A549 (cell line): ENCODE measurements at regions not wholly inside any gene's neighbourhood (a gene's known extent, or its start where the extent isn't known, plus 50 kb on each side); places are given as distances from the start of the nearest gene placed in this dataset.

ENCODE experiments used
- ATAC-seq, 2 experiments: fragments of 200-7000 bp in 1 of 2; fragments of >200 bp in 1 of 2; cut with Nextera tagmentation in 1 of 2; cut with Tn5 transposase in 1 of 2; 3 replicates each; pipeline versions ENCODE4 v1.8.0 to v1.9.1; 2018 to 2020; ENCODE audit warnings: mild to moderate bottlenecking in 1 of 2, moderate library complexity in 1 of 2
- CTCF ChIA-PET: fragments of 300-600 bp; sonication (Branson Sonifier 250); formaldehyde crosslinking; extraction: SDS; loops from one replicate; lab custom pipeline; 2021; ENCODE audit warnings: antibody characterized with exemption, inconsistent platforms; lab: Yijun Ruan, JAX
- POLR2A ChIA-PET: fragments of 350-600 bp; formaldehyde crosslinking; extraction: SDS; loops from one replicate; lab custom pipeline; 2021; ENCODE audit warnings: antibody characterized with exemption, inconsistent platforms; lab: Yijun Ruan, JAX
- DNase-seq, 2 experiments: peaks; one replicate each; pipeline versions ENCODE4 v3.0.0 to v3.0.0-alpha.2; 2011 to 2016; ENCODE audit warnings: low read depth in 1 of 2, low spot score in 1 of 2
- FAIRE-seq: peaks from 2 replicates; lab custom pipeline; 2011; peaks lifted over from hg19 to GRCh38; lab: Jason Lieb, UNC
- H3K27ac ChIP-seq, 2 experiments: fragments of >200 bp; sonication (Bioruptor Twin); formaldehyde crosslinking; 3 replicates each; pipeline ENCODE4 v1.5.1; 2016 to 2017
- H3K4me1 ChIP-seq: fragments of >200 bp; sonication (Bioruptor Twin); formaldehyde crosslinking; 3 replicates; pipeline ENCODE4 v1.6.1; 2016
- H3K4me2 ChIP-seq: fragments of >200 bp; sonication (Bioruptor Twin); formaldehyde crosslinking; 3 replicates; pipeline ENCODE4 v1.6.1; 2016
- H3K4me3 ChIP-seq: fragments of >200 bp; sonication (Bioruptor Twin); formaldehyde crosslinking; 3 replicates; pipeline ENCODE4 v1.5.1; 2016
- H3K9me3 ChIP-seq: fragments of >200 bp; sonication (Bioruptor Twin); formaldehyde crosslinking; 3 replicates; pipeline ENCODE4 v1.6.1; 2016
- BHLHE40 ChIP-seq: IDR thresholded peaks from 2 replicates; pipeline ENCODE4 v1.6.1; 2012; ENCODE audit warnings: low read depth, low read length, inconsistent platforms
- CBX2 ChIP-seq: fragments of 200-600 bp; sonication (generic); IDR thresholded peaks from 2 replicates; pipeline ENCODE4 v1.6.1; 2016; ENCODE audit warnings: low read depth, mild to moderate bottlenecking, borderline replicate concordance
- EHF ChIP-seq: fragments of 250-450 bp; sonication (Bioruptor Pico); IDR thresholded peaks from 2 replicates; pipeline ENCODE4 v1.5.0; 2020; ENCODE audit warnings: mild to moderate bottlenecking
- ELK1 ChIP-seq: fragments of 150-350 bp; IDR thresholded peaks from 2 replicates; pipeline ENCODE4 v1.6.1; 2014; ENCODE audit warnings: low read depth, mild to moderate bottlenecking, low read length
- HMGXB4 ChIP-seq: fragments of 250-450 bp; sonication (Bioruptor Pico); IDR thresholded peaks from 2 replicates; pipeline ENCODE4 v1.5.0; 2021; ENCODE audit warnings: mild to moderate bottlenecking, moderate library complexity, borderline replicate concordance
- HOXB13 ChIP-seq: fragments of 250-450 bp; sonication (Bioruptor Pico); IDR thresholded peaks from 2 replicates; pipeline ENCODE4 v1.5.0; 2020; ENCODE audit warnings: low read depth, mild to moderate bottlenecking, moderate library complexity
- HOXB5 ChIP-seq: fragments of 250-450 bp; sonication (Bioruptor Pico); IDR thresholded peaks from 2 replicates; pipeline ENCODE4 v1.5.0; 2020; ENCODE audit warnings: mild to moderate bottlenecking, moderate library complexity
- JUN ChIP-seq, 2 experiments: fragments of >200 bp; sonication (Bioruptor Twin); formaldehyde crosslinking; IDR thresholded peaks; 2 replicates in 1 of 2; 3 replicates in 1 of 2; pipeline ENCODE4 v1.6.1; 2016 to 2017
- JUNB ChIP-seq: fragments of >200 bp; sonication (Bioruptor Twin); formaldehyde crosslinking; IDR thresholded peaks from 2 replicates; pipeline ENCODE4 v1.6.1; 2016
- KDM1A ChIP-seq: fragments of 200-600 bp; sonication (generic); IDR thresholded peaks from 2 replicates; pipeline ENCODE4 v1.6.1; 2016; ENCODE audit warnings: low read depth, mild to moderate bottlenecking
- MAFK ChIP-seq: fragments of 450-650 bp; IDR thresholded peaks from 2 replicates; pipeline ENCODE4 v1.6.1; 2014; ENCODE audit not compliant: partially characterized antibody
- MYC ChIP-seq: IDR thresholded peaks from 2 replicates; pipeline ENCODE4 v1.6.1; 2012; ENCODE audit warnings: mild to moderate bottlenecking, inconsistent platforms, low read length, improper control_type of control experiment, borderline replicate concordance
- NPAS2 ChIP-seq: fragments of 250-450 bp; sonication (Bioruptor Pico); IDR thresholded peaks from 2 replicates; pipeline ENCODE4 v1.8.0; 2022; ENCODE audit warnings: mild to moderate bottlenecking, moderate library complexity, borderline replicate concordance
- POLR2AphosphoS2 ChIP-seq: conservative IDR thresholded peaks from 2 replicates; pipeline ENCODE4 v1.6.1; 2012; ENCODE audit warnings: low read length, improper control_type of control experiment, inconsistent platforms
- RARB ChIP-seq: fragments of 250-450 bp; sonication (Bioruptor Pico); IDR thresholded peaks from 2 replicates; pipeline ENCODE4 v1.8.0; 2021; ENCODE audit warnings: mild to moderate bottlenecking, moderate library complexity
- RFX5 ChIP-seq: fragments of 450-650 bp; IDR thresholded peaks from 2 replicates; pipeline ENCODE4 v1.7.1; 2014; ENCODE audit warnings: antibody characterized with exemption, mild to moderate bottlenecking, moderate library complexity
- TFCP2L1 ChIP-seq: fragments of 250-450 bp; sonication (Bioruptor Pico); IDR thresholded peaks from 2 replicates; pipeline ENCODE4 v1.5.0; 2021; ENCODE audit warnings: mild to moderate bottlenecking
- ZC3H11A ChIP-seq: fragments of 450-650 bp; IDR thresholded peaks from 2 replicates; pipeline ENCODE4 v1.6.1; 2014; ENCODE audit warnings: antibody characterized with exemption, mild to moderate bottlenecking
- WGBS: methylation state at CpG from one replicate; pipeline ENCODE4 v1.1.6; 2017; ENCODE audit errors: missing lambda C conversion rate; 5-methylcytosine and 5-hydroxymethylcytosine counted together
- TF ChIP-seq, protein P1 (sequence below): fragments of 250-450 bp; sonication (Bioruptor Pico); IDR thresholded peaks from 2 replicates; pipeline ENCODE4 v1.5.0; 2020; ENCODE audit warnings: low read depth, mild to moderate bottlenecking, moderate library complexity
- TF ChIP-seq, protein P2 (sequence below): IDR thresholded peaks from 2 replicates; pipeline ENCODE4 v1.6.1; 2012
- TF ChIP-seq, protein P3 (sequence below): IDR thresholded peaks from 2 replicates; pipeline ENCODE4 v1.6.1; 2012

GRCh38 chr6:84415517-84415916 is 188.1 kb upstream of the CEP162 start:
- WGBS: 80% methylated on average over 6 of the region's 6 CpGs
- ChIA-PET CTCF (no interaction called here), POLR2A (no interaction called here)
- ATAC-seq (no peak), FAIRE-seq (no peak), DNase-seq (no peak)
- TF ChIP-seq RARB (no peak), JUNB (no peak)
- TF ChIP-seq, protein P1, sequence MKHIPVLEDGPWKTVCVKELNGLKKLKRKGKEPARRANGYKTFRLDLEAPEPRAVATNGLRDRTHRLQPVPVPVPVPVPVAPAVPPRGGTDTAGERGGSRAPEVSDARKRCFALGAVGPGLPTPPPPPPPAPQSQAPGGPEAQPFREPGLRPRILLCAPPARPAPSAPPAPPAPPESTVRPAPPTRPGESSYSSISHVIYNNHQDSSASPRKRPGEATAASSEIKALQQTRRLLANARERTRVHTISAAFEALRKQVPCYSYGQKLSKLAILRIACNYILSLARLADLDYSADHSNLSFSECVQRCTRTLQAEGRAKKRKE: no peak
- no peak overlapping the region for H3K4me2 ChIP-seq
- H3K27ac ChIP-seq: no peak overlapping the region
- H3K9me3 ChIP-seq: no peaks in the 10 kb centered on the region
- no peaks in the 10 kb centered on the region for H3K4me1 ChIP-seq
- no peak overlapping the region for H3K4me3 ChIP-seq

DNA sequence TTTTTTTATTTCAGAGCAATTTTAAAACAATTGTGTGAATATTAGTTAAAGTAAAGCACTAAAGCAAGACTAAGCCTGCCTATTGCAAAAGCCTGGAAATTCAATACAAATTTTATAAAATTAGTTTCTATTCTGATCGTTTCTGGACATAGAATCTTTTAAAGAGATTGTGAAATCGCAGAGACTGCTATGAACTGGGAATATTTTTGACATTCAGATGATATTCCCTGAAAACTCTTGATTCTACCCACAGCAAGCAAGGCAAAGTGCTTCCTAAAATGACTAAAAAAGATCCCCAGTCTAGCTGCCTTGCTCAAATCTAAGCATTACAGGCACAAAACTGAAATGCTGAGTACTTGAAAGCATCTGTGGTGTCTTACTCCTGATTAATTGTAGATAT is 187.6 kb upstream of the CEP162 start:
- Histone ChIP-seq H3K4me1 (no peaks in the 10 kb centered on the region), H3K4me3 (no peak overlapping the region), H3K4me2 (no peak overlapping the region), H3K9me3 (no peaks in the 10 kb centered on the region), H3K27ac (no peak overlapping the region)
- no peak for TF ChIP-seq JUN (IDR thresholded peaks at IDR 0.05)
- no peak for TF ChIP-seq HMGXB4 (CRISPR knock-in tag)
- no peak for TF ChIP-seq NPAS2 (CRISPR knock-in tag)
- no peak for TF ChIP-seq BHLHE40
- no peak for TF ChIP-seq EHF
- TF ChIP-seq MAFK: no peak
- no peak for TF ChIP-seq RFX5
- no peak for TF ChIP-seq TFCP2L1 (CRISPR knock-in tag)
- no peak for TF ChIP-seq POLR2AphosphoS2
- POLR2A ChIA-PET: no interaction called here
- DNase-seq (no peak), FAIRE-seq (no peak), ATAC-seq (no peak)
- CTCF ChIA-PET: interaction anchor here (1.8 to 1.9 kb wide), 2 partner anchors 7 to 13 kb away, joined by 5 to 9 read pairs; no protein-coding TSS in a partner anchor
- WGBS: 12% methylated on average over 2 of the region's 2 CpGs

DNA sequence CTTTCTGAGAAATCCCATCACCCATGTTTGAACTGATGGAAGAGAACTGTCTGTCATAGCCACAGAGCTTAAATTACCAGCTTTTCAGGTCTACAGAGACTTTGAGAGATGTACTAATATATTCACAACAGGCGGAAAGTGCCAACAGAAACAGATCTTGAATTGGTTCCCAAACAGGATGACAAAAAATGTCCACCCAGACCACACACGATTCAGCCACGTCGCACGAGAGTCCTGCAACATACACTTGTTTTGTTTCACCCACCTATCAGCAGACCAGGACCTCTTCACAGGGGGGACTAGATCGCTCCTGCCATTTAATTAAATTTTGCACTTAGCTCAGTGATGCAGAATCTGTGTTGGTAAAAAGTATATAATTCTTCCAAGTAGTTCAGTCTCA is 187.1 kb upstream of the CEP162 start:
- H3K27ac ChIP-seq: no peak overlapping the region
- no peaks in the 10 kb centered on the region for H3K9me3 ChIP-seq
- ChIA-PET POLR2A (no interaction called here), CTCF (interaction anchor here (1.8 to 1.9 kb wide), 2 partner anchors 8 to 14 kb away, joined by 5 to 9 read pairs; no protein-coding TSS in a partner anchor)
- H3K4me2 ChIP-seq: no peak overlapping the region
- 80% methylated on average over 6 of the region's 6 CpGs for WGBS
- no peaks in the 10 kb centered on the region for H3K4me1 ChIP-seq
- DNase-seq: no peak
- H3K4me3 ChIP-seq: no peak overlapping the region
- no peak for TF ChIP-seq ELK1
- no peak for TF ChIP-seq HOXB5 (CRISPR knock-in tag)
- TF ChIP-seq MYC: no peak
- TF ChIP-seq, all 56 proteins: peak for 0
- no peak for ATAC-seq
- FAIRE-seq: no peak

DNA sequence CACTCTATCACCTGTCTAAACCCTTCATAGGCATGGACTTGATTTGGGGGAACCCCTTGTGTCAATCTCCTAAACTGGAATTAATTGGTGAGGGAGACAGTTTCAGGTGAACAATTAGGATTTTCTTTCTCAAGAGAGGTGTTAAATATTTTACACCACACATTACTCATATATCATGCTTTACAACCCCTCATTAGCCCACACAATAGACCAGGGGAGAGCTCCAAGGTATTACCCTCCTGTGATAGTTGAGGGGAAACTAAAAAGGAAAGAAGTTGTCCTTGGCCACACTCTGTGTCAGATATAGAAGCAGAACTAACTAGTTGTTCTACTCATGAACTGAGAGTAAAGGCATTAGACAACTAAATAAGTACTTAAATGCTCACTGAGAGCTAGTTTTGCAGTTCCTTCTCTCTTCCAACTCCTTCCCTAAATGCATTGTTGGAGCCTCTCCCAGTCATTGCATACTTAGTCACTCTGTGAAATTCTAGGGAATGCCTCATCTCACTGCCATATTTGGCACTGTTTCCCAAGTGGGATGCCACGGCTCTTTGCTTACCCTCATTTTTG is 183.7 kb upstream of the CEP162 start:
- ATAC-seq: 0 out of 6 replicates have a peak, but pooled peaks of 1 of the 2 experiments have one; percentile 50
- WGBS: 5% methylated on average over 1 of the region's 1 CpG
- TF ChIP-seq, protein P2, sequence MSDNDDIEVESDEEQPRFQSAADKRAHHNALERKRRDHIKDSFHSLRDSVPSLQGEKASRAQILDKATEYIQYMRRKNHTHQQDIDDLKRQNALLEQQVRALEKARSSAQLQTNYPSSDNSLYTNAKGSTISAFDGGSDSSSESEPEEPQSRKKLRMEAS: no peak
- TF ChIP-seq JUN (IDR thresholded peaks at IDR 0.05) (no peak), ZC3H11A (no peak), CBX2 (no peak), HOXB13 (CRISPR knock-in tag) (no peak), KDM1A (no peak)
- TF ChIP-seq, protein P3, sequence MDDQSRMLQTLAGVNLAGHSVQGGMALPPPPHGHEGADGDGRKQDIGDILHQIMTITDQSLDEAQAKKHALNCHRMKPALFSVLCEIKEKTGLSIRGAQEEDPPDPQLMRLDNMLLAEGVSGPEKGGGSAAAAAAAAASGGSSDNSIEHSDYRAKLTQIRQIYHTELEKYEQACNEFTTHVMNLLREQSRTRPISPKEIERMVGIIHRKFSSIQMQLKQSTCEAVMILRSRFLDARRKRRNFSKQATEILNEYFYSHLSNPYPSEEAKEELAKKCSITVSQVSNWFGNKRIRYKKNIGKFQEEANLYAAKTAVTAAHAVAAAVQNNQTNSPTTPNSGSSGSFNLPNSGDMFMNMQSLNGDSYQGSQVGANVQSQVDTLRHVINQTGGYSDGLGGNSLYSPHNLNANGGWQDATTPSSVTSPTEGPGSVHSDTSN: no peak
- Histone ChIP-seq H3K9me3 (no peaks in the 10 kb centered on the region), H3K27ac (no peak overlapping the region), H3K4me3 (no peak overlapping the region), H3K4me1 (no peaks in the 10 kb centered on the region), H3K4me2 (no peak overlapping the region)
- POLR2A ChIA-PET: no interaction called here
- DNase-seq: peak in 1 of 2 experiments; percentile 4
- CTCF ChIA-PET: interaction anchor here (1.3 kb wide), 1 partner anchor 362 kb away, joined by 4 read pairs; no protein-coding TSS in a partner anchor
- no peak for FAIRE-seq
